Neural progenitor cell (in vitro differentiated cells): ENCODE measurements at regions not wholly inside any gene's neighbourhood (a gene's known extent, or its start where the extent isn't known, plus 50 kb on each side); places are given as distances from the start of the nearest gene placed in this dataset.

Experiments
- CTCF ChIP-seq: fragments of 200-600 bp; sonication (generic); IDR thresholded peaks from 2 replicates; pipeline ENCODE4 v1.5.1; 2017; ENCODE audit warnings: antibody characterized with exemption, mild to moderate bottlenecking
- EZH2 ChIP-seq: fragments of 200-600 bp; sonication (generic); IDR thresholded peaks from 2 replicates; pipeline ENCODE4 v1.6.1; 2017; ENCODE audit warnings: antibody characterized with exemption, mild to moderate bottlenecking, moderate library complexity
- EZH2phosphoT487 ChIP-seq: fragments of 200-600 bp; sonication (generic); IDR thresholded peaks from 2 replicates; pipeline ENCODE4 v1.6.1; 2017; ENCODE audit warnings: antibody characterized with exemption

- TF ChIP-seq CTCF (no peak), EZH2 (no peak), EZH2phosphoT487 (no peak)
Observed at GRCh38 chr14:83856334-83856733, 1673.6 kb upstream of the FLRT2 start.
